Left hindlimb (tissue), 1 donor: ENCODE measurements at regions not wholly inside any gene's neighbourhood (a gene's known extent, or its start where the extent isn't known, plus 50 kb on each side); places are given as distances from the start of the nearest gene placed in this dataset.
A peak's percentile ranks its signal among the peaks of the same experiment; 100 is the strongest.
"Not testable (repeated sequence)": the region's sequence is repeated elsewhere in the genome, so short reads cannot be mapped to it uniquely, and the experiment has no call there.

Source experiments
- DNase-seq: peaks from one replicate; pipeline ENCODE4 v3.0.0-alpha.2; 2018

- no peak for DNase-seq
Observed at GRCh38 chr12:5328669-5329517, 103.0 kb upstream of the NTF3 start.

DNA sequence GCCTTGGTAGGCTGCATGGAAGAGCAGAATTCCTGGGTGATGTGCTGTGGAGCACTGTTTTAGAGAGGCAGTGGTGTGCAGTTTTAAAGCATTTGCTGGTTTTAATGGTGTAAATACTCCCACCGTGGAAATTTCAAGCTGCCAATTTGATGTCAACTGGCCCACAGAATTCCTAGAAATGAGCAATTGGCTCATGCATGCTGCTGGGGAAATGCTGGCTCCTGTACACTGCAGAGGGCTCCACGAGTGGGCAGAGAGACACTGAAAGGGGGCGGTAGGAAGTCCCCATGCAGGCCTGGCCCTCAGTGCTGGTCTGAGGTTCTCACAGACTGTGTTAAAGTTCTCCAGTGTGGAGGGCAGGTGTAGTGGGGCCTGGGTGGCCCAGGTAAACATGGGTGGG, 99.4 kb upstream of the NTF3 start:
- no peak for DNase-seq

GRCh38 chr12:5333096-5333495, 98.8 kb upstream of the NTF3 start:
- DNase-seq, result no peak

GRCh38 chr12:5335069-5335468, 96.8 kb upstream of the NTF3 start:
- no peak for DNase-seq

DNA sequence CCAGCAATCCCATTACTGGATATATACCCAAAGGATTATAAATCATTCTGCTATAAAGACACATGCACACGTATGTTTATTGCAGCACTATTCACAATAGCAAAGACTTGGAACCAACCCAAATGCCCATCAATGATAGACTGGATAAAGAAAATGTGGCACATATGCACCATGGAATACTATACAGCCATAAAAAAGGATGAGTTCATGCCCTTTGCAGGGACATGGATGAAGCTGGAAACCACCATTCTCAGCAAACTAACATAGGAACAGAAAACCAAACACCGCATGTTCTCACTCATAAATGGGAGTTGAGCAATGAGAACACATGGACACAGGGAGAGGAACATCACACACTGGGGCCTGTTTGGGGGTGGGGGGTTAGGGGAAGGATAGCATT, 90.8 kb upstream of the NTF3 start:
- not testable (repeated sequence) for DNase-seq

GRCh38 chr12:5343711-5344110, 88.2 kb upstream of the NTF3 start:
- DNase-seq, result no peak

DNA sequence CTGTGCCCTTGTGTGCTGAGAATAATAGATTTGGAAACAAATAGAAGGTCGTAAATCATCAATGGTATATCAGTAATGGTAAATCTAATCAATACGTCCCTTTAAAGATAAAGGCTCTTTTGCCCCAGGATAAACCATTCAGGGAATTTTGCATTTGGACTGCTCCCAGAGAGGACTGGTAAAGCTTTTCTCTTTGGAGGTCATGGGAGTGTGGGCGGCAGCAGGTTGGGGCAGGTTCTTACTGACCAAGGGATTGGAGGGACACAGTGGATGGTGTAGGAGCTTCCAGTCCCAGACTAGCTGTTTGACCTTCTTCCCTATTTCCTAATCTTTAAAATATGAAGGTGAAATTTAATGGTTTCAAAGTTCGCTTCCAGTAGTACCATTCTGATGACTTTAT, 87.8 kb upstream of the NTF3 start:
- no peak for DNase-seq

DNA sequence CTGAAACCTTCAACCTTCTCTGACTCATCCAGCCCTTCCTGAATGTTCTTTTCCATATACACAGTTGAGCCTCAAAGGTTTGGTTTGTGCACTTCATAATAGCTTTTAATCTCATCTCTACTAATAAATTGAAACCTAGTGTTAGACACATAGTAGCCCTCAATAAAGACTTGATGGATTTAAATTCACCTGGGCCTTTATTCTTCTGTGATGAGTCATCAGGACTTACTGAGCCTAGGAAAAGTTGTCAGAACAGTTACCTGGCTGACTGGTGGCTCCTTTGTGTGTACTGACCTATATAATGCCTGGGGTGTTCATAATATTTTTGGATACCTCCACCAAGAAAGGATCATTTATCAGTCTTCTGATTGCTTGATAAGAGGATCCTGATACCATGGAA, 86.4 kb upstream of the NTF3 start:
- DNase-seq, result no peak

- no peak for DNase-seq
Observed at GRCh38 chr12:5348057-5348456, 83.9 kb upstream of the NTF3 start.

DNA sequence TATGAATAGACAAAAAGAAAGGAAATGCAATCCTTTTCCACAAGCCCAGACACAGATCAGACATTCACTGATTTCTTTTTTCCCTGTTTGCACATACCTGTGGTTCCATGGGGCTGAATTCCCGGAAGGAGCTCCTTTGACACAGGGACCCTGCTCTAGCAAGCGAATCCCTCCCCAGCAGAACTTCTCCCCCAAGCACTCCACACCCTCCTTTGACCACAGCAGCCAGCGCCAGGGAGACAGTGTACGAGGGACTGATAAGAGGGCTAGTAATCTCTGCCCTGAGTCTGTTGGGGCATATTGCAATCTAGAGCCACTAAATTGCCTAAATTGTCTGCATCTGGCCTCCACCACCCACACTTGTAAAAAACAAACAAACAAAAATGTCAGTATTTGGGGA, 83.4 kb upstream of the NTF3 start:
- DNase-seq, result no peak

DNA sequence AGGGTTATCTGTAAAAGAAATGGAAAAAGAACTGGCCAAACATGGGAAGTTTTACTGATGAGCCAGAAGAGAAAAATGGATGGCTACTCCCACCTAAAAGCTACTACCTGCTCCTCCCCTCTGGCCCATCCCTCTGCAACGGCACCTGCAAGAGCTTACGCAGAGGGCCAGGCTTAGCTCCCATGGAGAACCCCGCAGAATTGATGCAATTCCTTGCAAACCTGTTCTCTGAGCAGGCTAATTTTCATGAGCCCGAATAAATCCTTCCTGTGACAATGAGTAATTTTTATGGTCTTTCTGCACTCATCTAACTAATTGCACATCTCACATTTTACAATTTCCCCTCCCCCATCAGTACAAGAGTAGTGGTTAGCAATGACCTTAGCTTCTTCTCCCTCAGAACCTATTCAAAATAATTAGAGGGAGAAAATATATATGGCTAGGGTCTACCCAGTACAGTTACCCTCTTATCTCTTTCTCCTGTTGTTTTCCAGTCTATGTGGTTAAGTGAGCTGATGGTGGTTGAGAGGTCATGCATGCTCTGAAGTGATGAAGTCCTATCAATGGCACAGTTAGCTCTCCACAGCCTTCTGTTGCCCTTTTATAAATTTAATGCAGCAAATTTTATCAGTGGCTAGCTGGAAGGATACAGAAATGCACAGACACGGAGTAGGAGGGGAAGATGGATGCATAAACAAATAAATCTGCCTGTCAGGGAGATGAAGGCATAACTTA, 67.7 kb upstream of the NTF3 start:
- no peak for DNase-seq

- DNase-seq, result no peak
Observed at GRCh38 chr12:5369298-5369697, 62.6 kb upstream of the NTF3 start.

DNA sequence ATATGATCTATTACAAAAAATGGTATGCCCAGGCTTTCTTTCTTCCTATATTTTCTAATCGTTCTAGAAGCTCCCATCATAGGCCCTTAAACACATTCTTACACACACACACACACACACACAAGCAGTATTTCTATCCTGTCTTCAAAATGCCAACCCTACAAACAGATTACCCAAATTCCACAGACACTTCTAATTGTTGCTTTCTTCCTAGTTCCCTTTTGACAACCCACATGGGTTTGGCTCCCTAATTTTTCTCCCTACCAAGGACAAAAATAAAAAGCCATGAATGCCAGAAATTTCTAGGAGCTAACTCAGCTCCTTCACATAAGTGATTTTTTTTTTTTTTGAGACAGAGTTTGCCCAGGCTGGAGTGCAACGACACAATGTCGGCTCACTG, 60.3 kb upstream of the NTF3 start:
- DNase-seq, result no peak

GRCh38 chr12:5374713-5375112, 57.2 kb upstream of the NTF3 start:
- DNase-seq, result no peak

GRCh38 chr12:5375547-5376295, 56.2 kb upstream of the NTF3 start:
- no peak for DNase-seq

DNA sequence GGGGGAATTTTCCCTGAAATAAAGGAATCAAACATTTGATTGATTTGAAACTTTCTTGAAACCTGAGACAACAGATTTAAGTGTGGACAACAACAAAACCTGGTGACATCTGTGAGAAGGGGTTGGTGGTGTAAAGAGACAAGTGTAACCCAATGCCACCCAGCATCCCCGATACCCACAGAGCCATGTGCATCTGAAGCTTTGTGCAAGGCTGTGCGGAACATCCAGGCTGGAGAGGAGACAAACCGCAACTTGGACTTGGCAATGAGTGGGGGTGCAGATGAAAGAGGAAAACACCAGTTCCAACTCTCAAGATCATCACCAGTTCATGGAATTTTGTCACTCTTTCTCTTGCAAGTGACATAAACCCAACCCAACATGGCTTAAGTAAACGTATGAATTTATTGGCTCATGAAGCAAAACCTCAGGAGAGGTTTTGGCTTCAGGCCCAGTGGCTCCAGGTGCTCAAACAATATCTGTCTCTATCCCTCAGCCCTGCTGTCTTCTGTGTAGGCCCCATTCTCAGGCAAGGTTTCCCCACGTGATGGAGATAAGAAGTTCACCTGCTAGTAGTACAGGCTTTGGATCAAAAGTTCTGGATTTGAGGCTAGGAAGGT, 55.2 kb upstream of the NTF3 start:
- no peak for DNase-seq

- no peak for DNase-seq
Observed at GRCh38 chr12:5377997-5378592, 53.8 kb upstream of the NTF3 start.

DNA sequence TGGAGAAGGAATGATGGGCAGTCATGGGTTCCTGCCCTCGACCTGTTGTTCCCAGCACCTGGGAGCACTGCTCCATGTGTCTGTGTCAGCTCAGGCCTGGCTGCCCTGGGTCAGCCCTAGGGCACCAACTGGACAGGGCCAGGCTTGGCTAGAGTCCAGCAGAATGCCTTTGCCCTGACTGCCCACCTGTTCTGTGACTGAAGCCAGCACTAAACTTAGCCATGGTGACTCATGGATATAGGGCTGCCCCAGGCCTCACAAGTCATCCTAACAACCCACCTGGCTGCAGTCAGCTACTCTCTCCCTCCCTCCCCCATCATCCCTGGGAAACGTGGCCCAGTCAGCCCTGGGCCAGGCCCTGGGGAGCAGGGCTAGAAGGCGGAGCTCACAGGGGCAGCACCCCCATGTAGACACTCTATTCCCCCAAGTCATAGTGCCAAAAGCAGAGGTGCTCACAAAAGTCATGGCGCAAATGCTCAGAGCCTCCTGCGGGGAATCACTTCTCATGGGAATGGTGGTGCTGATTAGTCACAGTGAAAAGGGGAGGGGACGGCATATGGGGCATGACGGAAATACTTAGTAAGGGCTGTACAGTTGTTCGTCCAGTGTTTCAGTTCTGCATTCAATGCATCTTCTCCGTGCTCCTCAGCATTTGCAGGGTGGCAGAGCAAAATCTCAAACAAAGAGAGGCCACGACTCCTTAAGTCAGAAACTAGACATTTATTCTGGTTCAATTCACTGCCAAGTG, 52.0 kb upstream of the NTF3 start:
- DNase-seq, result peak; percentile 39
